Colon (tissue), 2 donors: ENCODE measurements at regions not wholly inside any gene's neighbourhood (a gene's known extent, or its start where the extent isn't known, plus 50 kb on each side); places are given as distances from the start of the nearest gene placed in this dataset.

Source experiments
- FAIRE-seq: peaks from 2 replicates; lab custom pipeline; 2012; peaks lifted over from hg19 to GRCh38; lab: Jason Lieb, UNC
- donor health status: control.
- donor health status: control.

DNA sequence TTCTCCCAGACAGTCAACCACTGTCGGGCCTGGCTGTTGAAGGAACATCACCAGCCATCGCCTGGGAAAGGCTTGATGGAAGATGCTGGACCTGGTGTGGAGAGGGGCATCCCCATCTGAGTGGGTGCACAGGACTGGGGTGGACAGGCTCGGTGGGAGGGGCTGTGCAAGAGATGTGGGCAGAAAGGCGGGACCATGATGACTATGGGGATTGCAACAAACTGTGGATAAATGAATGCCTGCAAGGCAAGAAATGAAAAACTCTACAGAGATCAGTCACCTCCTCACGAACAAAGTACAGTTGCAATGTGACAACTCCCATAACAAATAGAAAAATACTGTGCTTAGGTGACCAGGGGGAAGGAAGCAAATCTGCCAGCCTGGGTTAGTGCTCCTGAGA lies 171.9 kb upstream of the GPR12 start:
- FAIRE-seq, result no peak

DNA sequence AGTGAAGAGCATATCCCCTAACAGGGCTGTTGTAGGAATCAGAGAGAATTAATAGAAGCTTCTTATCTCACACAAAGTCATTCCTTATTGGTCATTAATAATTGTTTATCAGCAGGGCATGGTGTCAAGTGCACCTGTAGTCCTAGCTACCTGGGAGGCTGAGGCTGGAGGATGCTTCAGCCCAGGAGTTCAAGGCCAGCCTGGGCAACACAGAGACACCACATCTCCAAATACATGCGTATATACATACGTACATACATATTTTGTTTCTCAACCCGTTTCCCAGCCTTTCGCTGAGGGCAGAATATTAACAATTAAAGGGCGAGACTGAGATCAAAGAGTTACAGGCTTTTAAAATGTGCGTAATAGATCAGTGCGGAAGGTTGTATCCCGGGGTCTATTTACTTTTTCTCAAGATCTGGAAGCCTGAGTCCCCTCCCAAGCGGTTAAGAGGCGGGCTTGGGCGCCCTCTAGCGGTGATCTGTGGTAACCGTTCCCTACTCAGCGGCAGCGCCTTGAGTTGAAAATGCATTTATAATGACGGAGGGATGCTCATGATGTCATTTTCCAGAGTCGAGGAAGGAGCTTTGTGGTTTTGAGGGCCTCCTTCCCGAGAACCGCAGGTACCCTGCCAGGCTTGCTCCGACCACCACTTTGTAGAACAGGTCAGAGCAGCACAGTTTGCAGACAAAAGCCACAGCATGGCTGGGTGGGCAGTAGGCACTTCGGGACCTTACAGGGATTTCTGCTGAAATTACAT lies 169.6 kb upstream of the GPR12 start:
- FAIRE-seq, result no peak

- FAIRE-seq, result no peak
These were observed 166.9 kb upstream of the GPR12 start for GRCh38 chr13:26927511-26927910.

DNA sequence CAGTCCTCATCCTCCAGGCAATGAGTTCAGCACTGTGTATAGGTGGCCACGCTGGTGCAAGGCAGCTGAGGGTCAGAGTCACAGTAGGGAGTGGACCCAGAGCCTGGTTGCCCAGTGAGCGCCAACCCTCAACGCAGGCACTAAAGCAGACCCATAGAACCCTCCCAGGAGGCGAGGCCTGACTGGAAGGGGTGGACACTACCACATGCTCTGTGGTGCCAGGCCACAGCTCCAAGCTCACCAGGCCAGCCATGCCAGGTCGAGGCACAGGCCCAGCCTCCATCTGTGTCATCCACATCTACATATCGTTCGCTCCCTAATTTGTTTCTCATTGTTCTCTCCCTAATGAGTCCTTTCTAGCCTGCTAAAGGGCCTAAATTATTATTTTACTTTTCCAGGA lies 165.8 kb upstream of the GPR12 start:
- no peak for FAIRE-seq

- FAIRE-seq, result no peak
These were observed 163.4 kb upstream of the GPR12 start for GRCh38 chr13:26923824-26924605.

GRCh38 chr13:26921918-26922317 lies 161.3 kb upstream of the GPR12 start:
- FAIRE-seq, result no peak

DNA sequence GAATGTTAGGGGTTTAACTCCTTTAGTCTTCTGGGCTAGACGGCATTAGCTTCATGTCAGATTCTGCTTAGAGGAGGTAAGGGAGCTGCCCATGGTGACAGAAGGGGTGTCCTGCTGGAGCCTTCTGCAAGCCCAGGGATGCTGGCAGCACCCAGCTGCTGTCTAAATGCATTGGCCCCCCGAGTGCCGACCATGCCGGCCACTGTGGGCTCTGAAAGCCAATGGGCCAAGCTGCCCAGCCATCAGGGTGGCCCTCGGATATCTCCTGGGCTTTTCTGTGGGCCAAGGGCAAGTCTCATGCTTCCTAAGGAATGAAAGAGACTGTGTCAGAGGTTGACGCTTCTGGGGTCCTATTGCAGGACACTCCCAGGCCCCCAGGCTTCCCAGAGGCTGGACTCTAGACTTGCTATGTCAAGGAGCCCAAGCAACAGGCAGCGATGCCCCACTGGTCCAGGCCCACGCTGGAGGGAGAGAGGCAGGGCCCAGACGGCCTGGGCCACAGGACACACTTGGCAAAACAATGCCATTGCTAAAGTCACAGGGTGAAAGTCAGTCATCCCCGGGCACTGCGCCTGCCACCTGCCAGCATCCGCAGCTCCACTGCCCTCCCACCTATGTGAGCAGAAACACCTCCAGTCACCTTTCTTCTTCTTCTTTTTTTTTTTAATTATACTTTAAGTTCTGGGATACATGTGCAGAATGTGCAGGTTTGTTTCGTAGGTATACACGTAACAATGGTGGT lies 160.2 kb upstream of the GPR12 start:
- no peak for FAIRE-seq

GRCh38 chr13:26919732-26920131 lies 159.1 kb upstream of the GPR12 start:
- no peak for FAIRE-seq

DNA sequence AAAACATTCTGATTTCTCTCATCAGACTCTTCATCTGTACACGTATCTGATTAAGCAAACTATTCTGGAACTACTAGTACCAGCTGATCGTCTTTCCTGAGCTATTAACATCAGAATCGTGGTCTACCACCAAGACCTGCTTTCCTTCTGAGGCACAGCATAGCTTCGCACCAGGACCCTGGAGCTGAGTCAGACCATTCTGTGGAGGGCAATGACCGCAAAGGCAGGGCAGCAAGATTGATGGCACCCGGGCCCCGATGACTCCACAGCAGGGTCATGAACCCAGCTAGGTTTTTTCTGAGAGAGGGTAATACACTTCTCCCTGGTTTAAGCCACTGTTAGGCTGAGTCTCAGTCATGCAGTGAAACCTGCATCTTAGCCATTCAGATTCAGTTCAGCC lies 158.7 kb upstream of the GPR12 start:
- FAIRE-seq, result no peak

- FAIRE-seq, result no peak
These were observed 154.0 kb upstream of the GPR12 start for GRCh38 chr13:26914624-26915023.

DNA sequence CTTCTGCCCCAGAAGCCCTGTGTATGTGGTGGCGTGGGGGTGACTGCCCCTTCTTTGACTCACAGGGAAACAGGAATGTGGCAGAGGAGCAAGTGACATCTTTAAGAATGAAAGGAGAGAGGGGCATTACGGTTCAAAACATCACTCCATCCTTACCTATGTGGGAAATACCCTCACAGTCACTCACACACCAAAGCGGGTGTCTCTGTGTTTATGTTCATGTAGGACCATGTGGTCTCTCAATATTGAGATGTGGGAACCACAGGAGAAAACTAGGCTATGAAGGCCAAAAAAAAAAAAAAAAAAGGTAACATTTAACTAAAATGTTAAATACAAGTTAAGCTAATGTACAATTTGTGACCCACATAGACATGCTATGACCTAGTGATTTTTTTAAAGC lies 153.6 kb upstream of the GPR12 start:
- FAIRE-seq, result no peak

- no peak for FAIRE-seq
These were observed 150.3 kb upstream of the GPR12 start for GRCh38 chr13:26910754-26911465.

DNA sequence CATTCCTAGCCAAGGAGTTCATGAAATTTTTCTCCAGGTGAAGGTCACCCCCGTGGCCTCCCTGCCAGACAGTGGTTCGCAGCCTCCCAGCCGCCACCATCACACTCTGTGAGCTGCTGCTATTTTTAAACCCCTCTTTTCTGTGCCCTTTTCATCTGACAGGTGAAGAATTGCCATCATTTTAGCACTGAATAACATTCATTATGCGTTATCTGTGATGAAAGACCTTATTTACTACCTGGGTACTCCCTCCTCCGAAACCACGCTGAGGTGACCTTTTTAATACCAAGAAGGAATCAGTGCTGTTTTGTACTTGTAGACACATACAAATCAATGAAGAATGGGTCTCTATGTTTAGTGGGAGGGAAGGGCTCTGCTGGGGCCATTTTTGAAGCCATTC lies 148.9 kb upstream of the GPR12 start:
- no peak for FAIRE-seq

- FAIRE-seq, result no peak
These were observed 147.5 kb upstream of the GPR12 start for GRCh38 chr13:26908126-26908525.

DNA sequence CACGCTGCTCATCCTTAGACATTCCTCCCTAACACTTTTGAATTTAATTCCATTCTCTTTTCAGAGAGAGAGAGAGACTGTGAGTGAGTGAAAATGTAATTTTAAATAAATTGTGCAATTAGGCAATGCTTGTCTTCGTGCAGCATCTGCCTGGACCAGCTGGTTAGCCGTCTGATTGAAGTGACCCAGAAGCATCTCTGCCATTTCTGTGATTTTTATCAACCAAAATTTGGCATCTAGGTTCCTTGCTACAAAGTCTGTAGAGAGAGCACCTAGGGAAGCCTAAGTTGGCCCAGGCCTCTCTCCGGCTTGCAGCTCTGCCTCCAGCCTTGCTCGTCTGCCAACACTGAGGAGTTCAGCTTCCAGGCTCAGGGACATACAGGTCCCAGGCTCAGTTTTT lies 138.6 kb upstream of the GPR12 start:
- no peak for FAIRE-seq

DNA sequence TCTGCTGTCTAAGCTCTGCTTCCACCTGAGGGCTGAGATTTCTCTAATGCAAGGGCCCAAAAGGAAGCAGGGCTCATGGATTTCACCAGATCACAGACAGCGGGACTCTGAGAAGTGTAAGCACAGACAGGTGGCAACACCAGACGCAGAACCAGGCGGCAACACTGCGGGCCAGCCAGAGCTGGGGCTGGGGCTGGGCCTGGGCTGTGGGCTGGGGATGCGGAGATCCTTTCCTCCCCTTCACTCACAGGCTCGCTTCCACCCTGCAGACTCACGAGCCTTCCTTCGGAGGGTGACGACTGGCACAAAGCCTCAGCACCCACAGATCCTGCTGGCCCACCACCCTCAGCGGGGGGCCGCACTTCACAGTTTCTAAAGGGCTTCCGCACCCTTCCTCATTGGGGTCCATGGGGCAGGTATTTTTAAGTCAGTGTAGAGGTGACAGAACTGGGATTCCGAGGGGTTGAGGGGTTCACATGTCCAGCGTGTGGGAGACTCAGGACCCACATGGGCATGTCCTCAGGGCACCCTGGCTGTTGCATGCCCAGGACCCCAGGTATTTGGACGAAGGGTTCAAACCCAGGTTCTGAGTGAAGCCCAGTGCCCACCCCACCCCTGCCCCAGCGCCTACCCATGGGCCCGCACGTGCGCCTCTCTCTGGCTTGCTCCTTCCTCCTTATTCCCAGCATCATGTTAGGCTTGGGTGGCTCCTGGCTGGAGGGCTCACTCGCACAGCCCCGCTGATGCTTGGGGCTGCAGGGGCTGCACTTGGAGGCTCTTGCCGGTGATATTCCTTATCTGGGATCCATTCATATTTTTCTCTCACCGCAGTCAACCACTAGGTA lies 137.3 kb upstream of the GPR12 start:
- no peak for FAIRE-seq

- FAIRE-seq, result no peak
These were observed 136.5 kb upstream of the GPR12 start for GRCh38 chr13:26896986-26897668.

DNA sequence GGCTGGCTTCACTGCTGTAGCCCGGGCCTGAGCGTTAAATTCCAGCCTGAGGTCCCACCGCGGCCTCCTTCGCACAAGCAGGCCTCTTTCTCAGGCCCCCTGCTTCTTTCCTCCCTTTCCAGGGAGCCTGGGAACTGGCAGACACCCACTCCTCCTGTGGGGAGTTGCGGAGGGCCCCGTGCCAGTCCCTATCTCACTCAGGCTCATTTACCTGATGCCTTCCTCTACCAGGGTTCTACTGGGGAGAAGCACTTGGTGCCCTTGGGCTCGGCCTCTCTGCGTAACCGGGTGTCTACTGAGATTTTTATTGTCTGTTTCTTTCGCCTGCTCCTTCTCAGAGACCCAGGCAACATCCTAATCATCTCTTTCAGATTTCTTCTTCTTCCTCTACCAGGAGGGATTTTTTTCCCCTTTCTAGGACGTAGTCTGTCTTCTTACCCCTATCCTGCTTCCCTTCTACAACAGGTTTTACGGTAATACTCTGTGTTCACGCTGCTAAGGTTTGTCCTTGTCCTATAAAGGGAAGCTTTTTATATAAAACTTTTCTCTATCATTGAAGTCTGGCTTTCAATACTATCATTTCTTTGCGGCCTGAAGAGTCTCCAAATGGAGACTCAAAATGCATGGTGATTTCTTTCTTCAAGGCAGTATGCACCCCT lies 135.4 kb upstream of the GPR12 start:
- FAIRE-seq, result no peak

DNA sequence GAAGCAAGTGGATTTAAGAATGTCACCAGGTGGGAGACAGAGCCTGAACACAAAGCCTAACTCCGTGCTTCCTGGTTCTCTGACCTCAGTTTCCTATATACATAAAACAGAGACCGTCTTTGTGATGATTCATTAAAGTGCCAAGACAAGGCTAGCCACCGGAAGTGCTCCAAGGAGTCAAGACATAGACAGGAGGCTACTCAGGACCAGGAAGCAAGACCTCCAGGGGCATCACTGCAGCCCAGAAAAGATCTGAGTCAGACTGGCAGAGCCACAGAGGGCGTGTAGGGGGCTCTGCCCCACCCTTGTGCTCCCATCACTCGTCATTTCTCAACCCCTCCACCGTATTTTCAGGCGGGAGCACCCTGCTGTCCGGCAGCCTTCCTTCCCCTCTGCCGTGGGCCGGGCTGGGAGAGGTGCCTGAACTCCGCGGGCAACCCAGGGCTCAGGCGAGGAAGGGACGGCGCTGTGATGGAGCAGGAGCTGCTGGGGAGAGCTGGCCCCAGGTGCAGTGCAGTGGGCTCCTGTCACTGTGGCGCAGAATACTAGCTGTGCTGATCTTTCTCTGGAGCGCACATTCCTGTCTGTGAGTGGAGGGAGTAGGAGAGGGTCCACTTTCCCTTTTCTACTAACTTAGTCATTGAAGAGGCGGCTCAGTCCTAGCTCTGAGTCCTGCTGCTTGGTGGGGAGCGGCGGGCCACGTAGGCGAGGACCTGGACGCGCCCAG lies 134.7 kb upstream of the GPR12 start:
- FAIRE-seq, result no peak

DNA sequence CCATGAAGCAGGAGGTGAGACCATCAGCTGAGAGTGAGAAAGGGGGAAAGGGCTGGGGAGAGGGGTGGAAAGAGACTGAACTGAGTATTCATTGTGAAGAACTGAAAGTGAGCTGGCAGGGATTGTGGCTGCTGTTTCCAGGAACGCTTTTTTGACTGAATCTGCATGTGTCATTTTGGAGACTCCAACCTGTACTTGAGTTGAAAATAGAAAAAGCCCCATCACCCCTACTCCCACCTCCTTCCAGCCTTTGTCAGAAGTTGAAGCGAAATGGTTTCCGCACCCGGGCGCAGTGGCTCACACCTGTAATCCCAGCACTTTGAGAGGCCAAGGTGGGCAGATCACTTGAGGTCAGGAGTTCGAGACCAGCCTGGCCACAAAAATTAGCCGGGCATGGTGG lies 128.0 kb upstream of the GPR12 start:
- no peak for FAIRE-seq
